Caco-2 (cell line): ENCODE measurements at regions not wholly inside any gene's neighbourhood (a gene's known extent, or its start where the extent isn't known, plus 50 kb on each side); places are given as distances from the start of the nearest gene placed in this dataset.

Experiments
- BruUV-seq: library from RNA; stranded (reverse); fragments of 400-500 nt; replicated peaks from 2 replicates; lab custom pipeline; 2021; lab: Mats Ljungman, UMichigan
- CTCF ChIA-PET: fragments of 300-600 bp; sonication (Branson Sonifier 250); formaldehyde crosslinking; loops from one replicate; lab custom pipeline; 2022; ENCODE audit warnings: antibody characterized with exemption; lab: Charles Lee
- POLR2A ChIA-PET: fragments of 300-600 bp; sonication (Branson Sonifier 250); formaldehyde crosslinking; loops from one replicate; lab custom pipeline; 2022; ENCODE audit warnings: antibody characterized with exemption; lab: Charles Lee
- DNase-seq, 2 experiments: peaks; one replicate each; pipeline versions ENCODE4 v3.0.0 to v3.0.0-alpha.2; 2020 to 2022
- H3K27me3 ChIP-seq: replicated peaks from 2 replicates; pipeline ENCODE4 v1.6.0; 2011; ENCODE audit warnings: low read length; ENCODE audit not compliant: control insufficient read depth, insufficient read depth
- H3K36me3 ChIP-seq: 2 replicates; pipeline ENCODE4 v1.5.1; 2011; ENCODE audit warnings: low read length; ENCODE audit not compliant: control insufficient read depth, insufficient read depth
- H3K4me1 ChIP-seq: fragments of 250-450 bp; sonication (Bioruptor Pico); 2 replicates; pipeline ENCODE4 v1.5.1; 2020; ENCODE audit warnings: mild to moderate bottlenecking
- H3K4me3 ChIP-seq: 2 replicates; pipeline ENCODE4 v1.5.1; 2011; ENCODE audit warnings: low read depth, mild to moderate bottlenecking, control low read depth, low read length
- H3K9me3 ChIP-seq: fragments of 250-450 bp; sonication (Bioruptor Pico); 2 replicates; pipeline ENCODE4 v1.5.1; 2020; ENCODE audit warnings: mild to moderate bottlenecking, moderate library complexity
- H3K27ac Mint-ChIP-seq: one replicate; pipeline ENCODE4 v1.8.0; 2022; ENCODE audit warnings: mixed read lengths; ENCODE audit not compliant: unreplicated experiment
- H3K27me3 Mint-ChIP-seq: one replicate; pipeline ENCODE4 v1.8.0; 2022; ENCODE audit warnings: mixed read lengths; ENCODE audit not compliant: insufficient read depth, unreplicated experiment
- H3K36me3 Mint-ChIP-seq: one replicate; pipeline ENCODE4 v1.8.0; 2022; ENCODE audit warnings: mild to moderate bottlenecking, mixed read lengths; ENCODE audit not compliant: insufficient read depth, unreplicated experiment
- H3K4me1 Mint-ChIP-seq: one replicate; pipeline ENCODE4 v1.8.0; 2022; ENCODE audit warnings: low read depth, mixed read lengths; ENCODE audit not compliant: unreplicated experiment
- H3K4me3 Mint-ChIP-seq: one replicate; pipeline ENCODE4 v1.8.0; 2022; ENCODE audit warnings: mild to moderate bottlenecking, moderate library complexity, mixed read lengths; ENCODE audit not compliant: unreplicated experiment
- H3K9me3 Mint-ChIP-seq: one replicate; pipeline ENCODE4 v1.8.0; 2022; ENCODE audit warnings: mixed read lengths; ENCODE audit not compliant: unreplicated experiment
- CTCF ChIP-seq, 2 experiments: fragments of 200-600 bp in 1 of 2; IDR thresholded peaks; 1 replicate in 1 of 2; 2 replicates in 1 of 2; pipeline versions ENCODE4 v1.5.1 to v1.8.0; 2011 to 2022; ENCODE audit warnings: antibody characterized with exemption in 1 of 2, control low read depth in 1 of 2, inconsistent platforms in 1 of 2, low read depth in 1 of 2, low read length in 1 of 2, mild to moderate bottlenecking in 1 of 2, moderate library complexity in 1 of 2; ENCODE audit not compliant: insufficient read depth in 1 of 2, severe bottlenecking in 1 of 2, unreplicated experiment in 1 of 2
- intact Hi-C: fragments of 100-400 bp; cut with micrococcal nuclease; formaldehyde crosslinking; loops from one replicate; pipeline ENCODE4 v1.10.0; 2022; ENCODE audit not compliant: unreplicated experiment

DNA sequence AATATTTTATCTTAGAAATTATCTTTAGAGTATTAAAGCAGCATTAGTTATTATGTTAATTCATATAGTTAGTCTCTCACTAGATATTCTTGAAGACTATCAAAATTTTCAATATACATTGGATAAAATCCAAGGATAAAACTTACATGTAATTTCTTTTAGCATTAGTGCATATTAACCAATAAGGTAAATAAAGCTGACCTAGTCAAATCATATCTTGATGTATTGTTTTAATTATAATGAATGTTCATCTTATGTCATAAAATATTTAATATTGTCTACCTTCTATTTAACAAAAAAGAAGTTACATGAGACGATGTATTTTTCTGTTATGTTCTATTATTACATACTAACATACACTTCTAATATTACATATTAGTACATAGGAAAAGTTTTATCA lies 301.7 kb upstream of the DAB2 start:
- BruUV-seq = no TSS peak
- no peak for DNase-seq
- no peaks in the 10 kb centered on the region for H3K4me1 ChIP-seq
- no peaks in the 10 kb centered on the region for H3K27me3 ChIP-seq
- no peak for TF ChIP-seq CTCF (IDR thresholded peaks at IDR 0.05; ENCODE audit: insufficient read depth in 1 of 2, low read depth in 1 of 2, low read length in 1 of 2, severe bottlenecking in 1 of 2, unreplicated experiment in 1 of 2)
- CTCF ChIA-PET = no interaction called here
- no peak overlapping the region for H3K4me3 Mint-ChIP-seq
- intact Hi-C loops = no loop called here
- no peaks in the 10 kb centered on the region for H3K9me3 Mint-ChIP-seq
- no peaks in the 10 kb centered on the region for H3K9me3 ChIP-seq
- H3K27ac Mint-ChIP-seq = no peak overlapping the region
- no peaks in the 10 kb centered on the region for H3K36me3 Mint-ChIP-seq
- H3K36me3 ChIP-seq = no peaks in the 10 kb centered on the region
- POLR2A ChIA-PET = no interaction called here
- peaks cover 3% of the 10 kb centered on the region for H3K27me3 Mint-ChIP-seq
- H3K4me3 ChIP-seq = no peak overlapping the region
- H3K4me1 Mint-ChIP-seq = no peaks in the 10 kb centered on the region

DNA sequence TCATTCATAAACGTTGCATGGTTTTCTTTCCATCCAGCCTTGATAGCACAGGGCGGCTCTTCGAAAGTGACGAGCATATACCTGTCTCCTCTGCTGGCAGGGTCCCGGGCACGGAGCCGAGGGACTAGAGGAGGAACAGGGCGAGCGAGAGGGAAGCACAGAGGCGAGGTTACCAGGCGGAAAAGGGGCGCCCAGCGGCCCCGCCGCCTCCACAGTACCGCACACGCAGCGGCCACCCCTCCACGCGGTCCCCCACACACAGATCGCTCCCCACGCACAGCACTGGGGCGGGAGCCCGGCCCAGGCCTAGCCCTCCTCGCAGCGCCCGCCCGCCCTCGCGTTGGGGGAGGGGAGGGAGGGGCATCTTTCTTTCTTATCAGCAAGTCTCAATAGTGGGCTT lies 296.6 kb upstream of the DAB2 start:
- Histone ChIP-seq H3K36me3 (no peaks in the 10 kb centered on the region), H3K27me3 (no peaks in the 10 kb centered on the region), H3K4me3 (no peak overlapping the region), H3K9me3 (no peaks in the 10 kb centered on the region), H3K4me1 (no peaks in the 10 kb centered on the region)
- POLR2A ChIA-PET = no interaction called here
- no peak for DNase-seq
- Mint-ChIP-seq H3K4me3 (no peak overlapping the region), H3K27ac (no peak overlapping the region), H3K9me3 (no peaks in the 10 kb centered on the region), H3K27me3 (peaks cover 11% of the 10 kb centered on the region), H3K4me1 (peaks cover 6% of the 10 kb centered on the region), H3K36me3 (no peaks in the 10 kb centered on the region)
- intact Hi-C loops = no loop called here
- CTCF ChIA-PET = interaction anchor here (1.0 kb wide), 1 partner anchor 9 kb away, joined by 4 read pairs; no protein-coding TSS in a partner anchor
- no TSS peak for BruUV-seq
- TF ChIP-seq CTCF (IDR thresholded peaks at IDR 0.05; ENCODE audit: insufficient read depth in 1 of 2, low read depth in 1 of 2, low read length in 1 of 2, severe bottlenecking in 1 of 2, unreplicated experiment in 1 of 2) = no peak

DNA sequence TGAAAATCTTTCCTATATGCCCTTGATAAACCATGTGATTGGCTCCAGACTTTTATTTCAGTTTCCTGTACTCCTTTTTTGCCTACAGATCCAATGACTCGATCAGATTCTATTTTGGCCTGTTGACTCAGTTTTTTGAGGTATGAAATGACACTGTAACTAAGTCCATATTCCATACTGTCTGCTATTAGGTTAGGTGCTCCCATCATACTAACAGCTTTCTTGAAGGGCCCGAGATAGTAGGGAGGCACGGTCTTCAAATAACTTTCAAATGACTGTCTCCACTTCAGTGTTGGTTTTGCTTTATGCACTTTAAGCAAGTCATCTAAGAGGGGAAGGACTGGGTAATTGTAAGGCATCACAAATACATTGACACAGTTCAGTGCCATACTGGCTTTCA lies 295.4 kb upstream of the DAB2 start:
- no peak for DNase-seq
- H3K4me3 ChIP-seq = no peak overlapping the region
- no peaks in the 10 kb centered on the region for H3K4me1 ChIP-seq
- intact Hi-C loops = no loop called here
- no peaks in the 10 kb centered on the region for H3K9me3 ChIP-seq
- Mint-ChIP-seq H3K9me3 (no peaks in the 10 kb centered on the region), H3K27ac (no peak overlapping the region), H3K4me1 (peaks cover 10% of the 10 kb centered on the region), H3K36me3 (no peaks in the 10 kb centered on the region), H3K27me3 (peaks cover 8% of the 10 kb centered on the region), H3K4me3 (no peak overlapping the region)
- H3K27me3 ChIP-seq = no peaks in the 10 kb centered on the region
- TF ChIP-seq CTCF (IDR thresholded peaks at IDR 0.05; ENCODE audit: insufficient read depth in 1 of 2, low read depth in 1 of 2, low read length in 1 of 2, severe bottlenecking in 1 of 2, unreplicated experiment in 1 of 2) = no peak
- POLR2A ChIA-PET = no interaction called here
- no peaks in the 10 kb centered on the region for H3K36me3 ChIP-seq
- BruUV-seq = no TSS peak
- CTCF ChIA-PET = no interaction called here
